ENCODE measurements at regions not wholly inside any gene's neighbourhood (a gene's known extent, or its start where the extent isn't known, plus 50 kb on each side); places are given as distances from the start of the nearest gene placed in this dataset.

GRCh38 chr3:139204728-139205127 is 139.1 kb upstream of the MRPS22 start:
- TF ChIP-seq CTCF (IDR thresholded peaks at IDR 0.05; ENCODE audit: low read length): no peak
- no peak for TF ChIP-seq EZH2 (IDR thresholded peaks at IDR 0.05; ENCODE audit: borderline replicate concordance, low read length)
